GM12878 (cell line): ENCODE measurements at regions not wholly inside any gene's neighbourhood (a gene's known extent, or its start where the extent isn't known, plus 50 kb on each side); places are given as distances from the start of the nearest gene placed in this dataset.

Source experiments
- ATAC-seq: fragments of 200-7000 bp; cut with Tn5 transposase; 3 replicates; pipeline ENCODE4 v1.9.1; 2020; ENCODE audit warnings: mild to moderate bottlenecking, moderate library complexity
- BruUV-seq: library from RNA; stranded (reverse); fragments of 400-500 nt; replicated peaks from 2 replicates; lab custom pipeline; 2021; lab: Mats Ljungman, UMichigan
- CTCF ChIA-PET: fragments of 300-600 bp; sonication (Branson Sonifier 250); formaldehyde crosslinking; extraction: SDS; loops from one replicate; lab custom pipeline; 2021; ENCODE audit warnings: inconsistent platforms; lab: Yijun Ruan, JAX
- POLR2A ChIA-PET: fragments of 350-600 bp; formaldehyde crosslinking; extraction: SDS; loops from one replicate; lab custom pipeline; 2021; ENCODE audit warnings: inconsistent platforms; lab: Charles Lee
- RAD21 ChIA-PET: fragments of 300-600 bp; sonication (Branson Sonifier 250); formaldehyde crosslinking; loops from one replicate; lab custom pipeline; 2023; ENCODE audit warnings: antibody characterized with exemption; ENCODE audit not compliant: unreplicated experiment; lab: Charles Lee
- SMC1A ChIA-PET: fragments of 300-600 bp; sonication (Branson Sonifier 250); formaldehyde crosslinking; loops from one replicate; lab custom pipeline; 2023; ENCODE audit not compliant: unreplicated experiment, uncharacterized antibody; lab: Charles Lee
- DNase-seq: peaks from one replicate; pipeline ENCODE4 v3.0.0-alpha.2; 2011; ENCODE audit warnings: low read depth, low spot score
- FAIRE-seq: peaks from 3 replicates; lab custom pipeline; 2011; peaks lifted over from hg19 to GRCh38; lab: Jason Lieb, UNC
- H2AFZ ChIP-seq: 2 replicates; pipeline ENCODE4 v1.6.0; 2011; ENCODE audit warnings: low read depth, low read length, control low read depth; ENCODE audit not compliant: control insufficient read depth
- H3K27ac ChIP-seq: 2 replicates; pipeline ENCODE4 v1.5.1; 2011; ENCODE audit warnings: control low read depth; ENCODE audit not compliant: control insufficient read depth, insufficient read depth
- H3K27me3 ChIP-seq, 2 experiments: replicated peaks in 1 of 2; 2 replicates each; pipeline versions ENCODE4 v1.6.0 to v1.6.1; 2011; ENCODE audit warnings: low read length in 1 of 2; ENCODE audit not compliant: control insufficient read depth in 2 of 2, insufficient read depth in 2 of 2
- H3K36me3 ChIP-seq, 2 experiments: 2 replicates each; pipeline ENCODE4 v1.5.1; 2011; ENCODE audit warnings: low read length in 1 of 2; ENCODE audit not compliant: control insufficient read depth in 2 of 2, insufficient read depth in 2 of 2
- H3K4me1 ChIP-seq: 2 replicates; pipeline ENCODE4 v1.6.1; 2011; ENCODE audit warnings: mild to moderate bottlenecking, low read length, moderate library complexity, mixed read lengths; ENCODE audit not compliant: control insufficient read depth, insufficient read depth
- H3K4me2 ChIP-seq: 2 replicates; pipeline ENCODE4 v1.6.0; 2011; ENCODE audit warnings: control low read depth; ENCODE audit not compliant: control insufficient read depth, insufficient read depth
- H3K4me3 ChIP-seq: fragments of 200-600 bp; sonication (generic); 2 replicates; pipeline ENCODE4 v1.5.1; 2016
- H3K79me2 ChIP-seq: 2 replicates; pipeline ENCODE4 v1.6.0; 2011; ENCODE audit warnings: low read length; ENCODE audit not compliant: control insufficient read depth, insufficient read depth
- H3K9ac ChIP-seq: 2 replicates; pipeline ENCODE4 v1.8.0; 2011; ENCODE audit warnings: low read length, control low read depth, mixed read lengths; ENCODE audit not compliant: control insufficient read depth, insufficient read depth
- H3K9me3 ChIP-seq: replicated peaks from 3 replicates; pipeline ENCODE4 v1.5.1; 2011; ENCODE audit warnings: mild to moderate bottlenecking, low read length; ENCODE audit not compliant: control insufficient read depth, insufficient read depth
- H4K20me1 ChIP-seq: 2 replicates; pipeline ENCODE4 v1.6.0; 2011; ENCODE audit not compliant: control insufficient read depth, insufficient read depth
- ATF7 ChIP-seq: fragments of 450-650 bp; IDR thresholded peaks from 2 replicates; pipeline ENCODE4 v1.6.1; 2016; ENCODE audit warnings: low read depth, mild to moderate bottlenecking
- CBFB ChIP-seq: IDR thresholded peaks from 2 replicates; pipeline ENCODE4 v1.6.1; 2016; ENCODE audit warnings: antibody characterized with exemption, low read depth
- CEBPB ChIP-seq, 2 experiments: fragments of 150-350 bp in 1 of 2; IDR thresholded peaks; 2 replicates each; pipeline ENCODE4 v1.6.1; 2012 to 2014; ENCODE audit warnings: low read depth in 2 of 2, low read length in 2 of 2, borderline replicate concordance in 1 of 2, inconsistent platforms in 1 of 2
- HDGF ChIP-seq: fragments of 450-650 bp; IDR thresholded peaks from 2 replicates; pipeline ENCODE4 v1.6.1; 2016; ENCODE audit warnings: antibody characterized with exemption
- LARP7 ChIP-seq: fragments of 450-650 bp; IDR thresholded peaks from 2 replicates; pipeline ENCODE4 v1.6.1; 2017; ENCODE audit warnings: mild to moderate bottlenecking
- MTA3 ChIP-seq: IDR thresholded peaks from 2 replicates; pipeline ENCODE4 v1.6.1; 2012; ENCODE audit warnings: low read length, inconsistent platforms, borderline replicate concordance
- NFIC ChIP-seq: IDR thresholded peaks from 2 replicates; pipeline ENCODE4 v1.6.1; 2012; ENCODE audit warnings: low read depth, mild to moderate bottlenecking, inconsistent platforms, low read length, moderate library complexity
- NKRF ChIP-seq: fragments of 450-650 bp; conservative IDR thresholded peaks from 2 replicates; pipeline ENCODE4 v1.6.1; 2017; ENCODE audit warnings: mild to moderate bottlenecking, moderate library complexity
- PBX3 ChIP-seq: IDR thresholded peaks from 2 replicates; pipeline ENCODE4 v1.6.1; 2011; ENCODE audit warnings: mild to moderate bottlenecking, low read depth, low read length, moderate library complexity; ENCODE audit not compliant: insufficient replicate concordance
- POLR2AphosphoS2 ChIP-seq: IDR thresholded peaks from 2 replicates; pipeline ENCODE4 v1.6.1; 2011; ENCODE audit warnings: low read depth, mild to moderate bottlenecking, low read length, improper control_type of control experiment, moderate library complexity
- SIX5 ChIP-seq: IDR thresholded peaks from 2 replicates; pipeline ENCODE4 v1.6.1; 2011; ENCODE audit warnings: mild to moderate bottlenecking, low read depth, low read length, moderate library complexity; ENCODE audit not compliant: severe bottlenecking
- SREBF1 ChIP-seq: IDR thresholded peaks from 2 replicates; pipeline ENCODE4 v1.6.1; 2012; ENCODE audit warnings: mild to moderate bottlenecking, low read length
- STAT1 ChIP-seq: fragments of 450-650 bp; conservative IDR thresholded peaks from 2 replicates; pipeline ENCODE4 v1.6.1; 2014; ENCODE audit warnings: antibody characterized with exemption, mild to moderate bottlenecking
- ZZZ3 ChIP-seq: IDR thresholded peaks from 2 replicates; pipeline ENCODE4 v1.6.1; 2011; ENCODE audit warnings: low read depth; ENCODE audit not compliant: control insufficient read depth, insufficient read length
- WGBS: methylation state at CpG from one replicate; pipeline ENCODE4 v1.1.6; 2016; ENCODE audit warnings: low lambda C conversion rate; ENCODE audit not compliant: insufficient replicate concordance, insufficient coverage; ENCODE audit errors: missing lambda C conversion rate; 5-methylcytosine and 5-hydroxymethylcytosine counted together
- in situ Hi-C: fragments of 300-500 bp; cut with MboI; formaldehyde crosslinking; loops from 9 replicates; pipeline ENCODE4 v1.14.3; 2018; ENCODE audit warnings: mixed read lengths
- intact Hi-C: fragments of 100-400 bp; cut with micrococcal nuclease; formaldehyde crosslinking; loops from one replicate; pipeline ENCODE4 v1.14.2; 2022; ENCODE audit not compliant: unreplicated experiment

DNA sequence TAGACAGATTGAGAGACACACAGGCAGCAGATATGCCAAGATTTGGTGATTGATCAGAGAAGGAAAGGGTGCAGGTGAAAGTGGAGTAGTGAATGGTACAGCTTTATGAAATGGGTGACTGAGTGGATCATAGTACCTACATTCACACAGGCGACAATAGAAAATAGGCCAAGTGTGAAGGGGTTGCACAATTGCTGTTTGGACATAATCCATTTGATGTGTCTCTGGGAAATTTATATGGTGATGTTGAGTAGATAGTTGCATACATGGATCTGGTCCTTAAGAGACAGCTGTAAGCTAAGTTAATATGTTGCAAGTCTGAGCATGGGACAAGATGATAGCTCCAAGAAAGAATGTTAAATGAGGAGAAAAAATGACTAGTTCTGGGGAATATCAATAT, 118.6 kb upstream of the COP1 start:
- 47% methylated on average over 1 of the region's 1 CpG for WGBS
- BruUV-seq = no TSS peak
- no peak for TF ChIP-seq SREBF1
- TF ChIP-seq PBX3 = no peak
- TF ChIP-seq POLR2AphosphoS2 = no peak
- TF ChIP-seq CBFB = no peak
- TF ChIP-seq MTA3 = no peak
- TF ChIP-seq LARP7 = no peak
- TF ChIP-seq STAT1 = no peak
- TF ChIP-seq CEBPB (IDR thresholded peaks at IDR 0.05; ENCODE audit: borderline replicate concordance in 1 of 2, low read depth in 2 of 2, low read length in 2 of 2) = no peak
- TF ChIP-seq SIX5 = no peak
- TF ChIP-seq ATF7 = no peak
- TF ChIP-seq NFIC = no peak
- no peak for TF ChIP-seq HDGF
- no peak for TF ChIP-seq ZZZ3
- no peak for TF ChIP-seq NKRF
- no peak overlapping the region for H3K27ac ChIP-seq
- no peaks in the 10 kb centered on the region for H3K36me3 ChIP-seq
- no peaks in the 10 kb centered on the region for H4K20me1 ChIP-seq
- ATAC-seq (no peak), FAIRE-seq (no peak), DNase-seq (no peak)
- H3K27me3 ChIP-seq = no peaks in the 10 kb centered on the region
- no peaks in the 10 kb centered on the region for H3K9me3 ChIP-seq
- in situ Hi-C loops = no loop called here
- no peaks in the 10 kb centered on the region for H3K4me1 ChIP-seq
- no peak overlapping the region for H3K9ac ChIP-seq
- H3K4me2 ChIP-seq = no peak overlapping the region
- RAD21 ChIA-PET = no interaction called here
- CTCF ChIA-PET = no interaction called here
- H3K79me2 ChIP-seq = no peaks in the 10 kb centered on the region
- SMC1A ChIA-PET = no interaction called here
- intact Hi-C loops = no loop called here
- no peak overlapping the region for H2AFZ ChIP-seq
- no peak overlapping the region for H3K4me3 ChIP-seq
- POLR2A ChIA-PET = no interaction called here
